WTC11 (cell line): ENCODE measurements at regions not wholly inside any gene's neighbourhood (a gene's known extent, or its start where the extent isn't known, plus 50 kb on each side); places are given as distances from the start of the nearest gene placed in this dataset.

Experiments
- ATAC-seq: fragments of 200-7000 bp; cut with Tn5 transposase; 2 replicates; pipeline ENCODE4 v1.10.0; 2021; ENCODE audit warnings: mild to moderate bottlenecking, moderate library complexity
- CTCF ChIA-PET: fragments of 300-600 bp; sonication (Branson Sonifier 250); formaldehyde crosslinking; loops from one replicate; lab custom pipeline; 2021; ENCODE audit warnings: antibody characterized with exemption; lab: Charles Lee
- POLR2A ChIA-PET: fragments of 350-600 bp; sonication (Branson Sonifier 250); formaldehyde crosslinking; loops from one replicate; lab custom pipeline; 2021; ENCODE audit warnings: antibody characterized with exemption; lab: Charles Lee
- DNase-seq: peaks from one replicate; pipeline ENCODE4 v3.0.0; 2021; ENCODE audit warnings: low spot score
- H3K27ac Mint-ChIP-seq: 2 replicates; pipeline ENCODE4 v1.8.0; 2021; ENCODE audit warnings: mixed read lengths
- H3K27me3 Mint-ChIP-seq: 2 replicates; pipeline ENCODE4 v1.8.0; 2021; ENCODE audit warnings: low read depth, mild to moderate bottlenecking, moderate library complexity, mixed read lengths
- H3K36me3 Mint-ChIP-seq: 2 replicates; pipeline ENCODE4 v1.8.0; 2021; ENCODE audit warnings: mixed read lengths
- H3K4me1 Mint-ChIP-seq: 2 replicates; pipeline ENCODE4 v1.8.0; 2022; ENCODE audit warnings: mixed read lengths
- H3K4me3 Mint-ChIP-seq: 2 replicates; pipeline ENCODE4 v1.8.0; 2021; ENCODE audit warnings: mild to moderate bottlenecking, moderate library complexity, mixed read lengths
- H3K9me3 Mint-ChIP-seq: 2 replicates; pipeline ENCODE4 v1.8.0; 2021; ENCODE audit warnings: mixed read lengths
- CBFB ChIP-seq: sonication (generic); formaldehyde crosslinking; IDR thresholded peaks from 2 replicates; pipeline ENCODE4 v1.8.1; 2022; ENCODE audit warnings: mild to moderate bottlenecking, low read depth, missing genetic modification reagents
- ESRRA ChIP-seq: sonication (generic); formaldehyde crosslinking; IDR thresholded peaks from 2 replicates; pipeline ENCODE4 v1.8.1; 2022; ENCODE audit warnings: mild to moderate bottlenecking, missing genetic modification reagents, borderline replicate concordance
- GRHL2 ChIP-seq: fragments of 250-450 bp; sonication (Bioruptor Pico); IDR thresholded peaks from 2 replicates; pipeline ENCODE4 v1.8.0; 2022; ENCODE audit warnings: mild to moderate bottlenecking, moderate library complexity; ENCODE audit not compliant: insufficient replicate concordance, severe bottlenecking
- HMGA2 ChIP-seq: fragments of 250-450 bp; sonication (Bioruptor Pico); IDR thresholded peaks from 2 replicates; pipeline ENCODE4 v1.4.0; 2021; ENCODE audit warnings: mild to moderate bottlenecking, moderate library complexity
- IRF2 ChIP-seq: sonication (generic); formaldehyde crosslinking; IDR thresholded peaks from 2 replicates; pipeline ENCODE4 v1.8.0; 2022; ENCODE audit warnings: low read depth, missing genetic modification reagents, borderline replicate concordance
- KAT7 ChIP-seq: sonication (generic); formaldehyde crosslinking; IDR thresholded peaks from 2 replicates; pipeline ENCODE4 v1.8.1; 2023; ENCODE audit warnings: missing genetic modification reagents, mild to moderate bottlenecking, borderline replicate concordance
- NR1H2 ChIP-seq: sonication (generic); formaldehyde crosslinking; IDR thresholded peaks from 2 replicates; pipeline ENCODE4 v1.9.0; 2021; ENCODE audit warnings: mild to moderate bottlenecking, moderate library complexity, missing genetic modification reagents
- NR3C1 ChIP-seq: sonication (generic); formaldehyde crosslinking; conservative IDR thresholded peaks from 2 replicates; pipeline ENCODE4 v1.8.1; 2023; ENCODE audit warnings: low read depth, mild to moderate bottlenecking, missing genetic modification reagents
- RELA ChIP-seq: sonication (generic); formaldehyde crosslinking; IDR thresholded peaks from 2 replicates; pipeline ENCODE4 v1.8.1; 2022; ENCODE audit warnings: missing genetic modification reagents, mild to moderate bottlenecking, borderline replicate concordance
- SMAD3 ChIP-seq: sonication (generic); formaldehyde crosslinking; IDR thresholded peaks from 2 replicates; pipeline ENCODE4 v1.8.0; 2022; ENCODE audit warnings: missing genetic modification reagents, mild to moderate bottlenecking, borderline replicate concordance
- SP1 ChIP-seq: sonication (generic); formaldehyde crosslinking; conservative IDR thresholded peaks from 2 replicates; pipeline ENCODE4 v1.8.1; 2022; ENCODE audit warnings: missing genetic modification reagents
- TEAD1 ChIP-seq: sonication (generic); formaldehyde crosslinking; IDR thresholded peaks from 2 replicates; pipeline ENCODE4 v1.8.0; 2022; ENCODE audit warnings: mild to moderate bottlenecking, missing genetic modification reagents
- TF ChIP-seq, protein P1 (sequence below): fragments of 250-450 bp; sonication (Bioruptor Pico); conservative IDR thresholded peaks from 2 replicates; pipeline ENCODE4 v1.9.0; 2021; ENCODE audit warnings: mild to moderate bottlenecking
- TF ChIP-seq, protein P2 (sequence below): fragments of 250-450 bp; sonication (Bioruptor Pico); IDR thresholded peaks from 2 replicates; pipeline ENCODE4 v1.8.0; 2021; ENCODE audit warnings: mild to moderate bottlenecking
- TF ChIP-seq, protein P3 (sequence below): fragments of 250-450 bp; sonication (Bioruptor Pico); IDR thresholded peaks from 2 replicates; pipeline ENCODE4 v1.9.0; 2021; ENCODE audit warnings: mild to moderate bottlenecking, borderline replicate concordance
- TF ChIP-seq, protein P4 (sequence below): sonication (generic); formaldehyde crosslinking; IDR thresholded peaks from 2 replicates; pipeline ENCODE4 v1.8.0; 2022; ENCODE audit warnings: mild to moderate bottlenecking, missing genetic modification reagents
- TF ChIP-seq, protein P5 (sequence below): sonication (generic); formaldehyde crosslinking; IDR thresholded peaks from 2 replicates; pipeline ENCODE4 v1.8.1; 2022; ENCODE audit warnings: mild to moderate bottlenecking, moderate library complexity, missing genetic modification reagents
- TF ChIP-seq, protein P6 (sequence below): sonication (generic); formaldehyde crosslinking; IDR thresholded peaks from 2 replicates; pipeline ENCODE4 v1.8.0; 2022; ENCODE audit warnings: mild to moderate bottlenecking, missing genetic modification reagents

DNA sequence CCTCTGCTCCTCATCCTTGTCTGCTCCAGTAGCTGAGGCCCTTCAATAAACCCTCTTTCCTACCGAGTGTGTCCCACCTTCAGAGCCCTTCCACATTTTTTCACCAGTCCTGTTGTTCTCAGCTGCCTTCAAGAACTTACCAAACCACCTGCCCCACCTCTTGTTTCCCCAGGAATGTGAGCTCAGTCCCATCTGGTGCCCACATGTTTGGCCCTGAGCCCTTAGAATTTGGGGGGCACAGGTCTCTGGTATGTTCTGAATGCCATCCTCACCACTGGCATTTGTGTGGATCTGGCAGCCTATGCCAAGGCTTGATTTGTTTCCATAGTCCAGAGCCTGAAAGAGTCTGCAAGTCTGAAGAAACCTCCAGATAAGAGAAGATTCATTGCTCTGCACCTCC lies 315.2 kb upstream of the PPP2R3A start:
- CTCF ChIA-PET, result no interaction called here

DNA sequence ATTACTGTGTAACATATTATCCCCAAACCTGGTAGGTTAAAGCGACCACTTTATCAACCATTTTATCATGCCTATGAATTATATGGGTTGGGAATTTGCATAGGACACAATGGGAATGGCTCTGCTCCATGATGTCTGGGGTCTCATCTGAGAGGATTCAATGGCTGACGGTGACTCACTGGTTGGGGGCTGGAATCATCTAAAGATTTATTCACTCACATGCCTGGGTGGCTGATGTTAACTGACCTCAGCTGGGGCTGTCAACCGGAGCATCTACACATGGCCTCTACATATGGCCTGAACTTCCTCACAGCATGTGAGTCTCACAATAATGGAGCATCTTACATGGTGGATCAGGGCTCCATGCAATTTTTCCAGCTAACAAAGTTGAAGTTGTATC lies 313.1 kb upstream of the PPP2R3A start:
- Mint-ChIP-seq H3K27me3 (peaks cover 5% of the 10 kb centered on the region), H3K36me3 (peaks cover 2% of the 10 kb centered on the region; the same call in 1 of the 2 replicates), H3K27ac (no peak overlapping the region), H3K4me1 (peaks cover 8% of the 10 kb centered on the region), H3K4me3 (no peak overlapping the region), H3K9me3 (peaks cover 14% of the 10 kb centered on the region)
- DNase-seq (no peak), ATAC-seq (no peak)
- POLR2A ChIA-PET, result no interaction called here
- CTCF ChIA-PET, result no interaction called here
- TF ChIP-seq ESRRA (CRISPR knock-in tag) (no peak), NR3C1 (CRISPR knock-in tag) (no peak), SMAD3 (CRISPR knock-in tag) (no peak)
- TF ChIP-seq, protein P1, sequence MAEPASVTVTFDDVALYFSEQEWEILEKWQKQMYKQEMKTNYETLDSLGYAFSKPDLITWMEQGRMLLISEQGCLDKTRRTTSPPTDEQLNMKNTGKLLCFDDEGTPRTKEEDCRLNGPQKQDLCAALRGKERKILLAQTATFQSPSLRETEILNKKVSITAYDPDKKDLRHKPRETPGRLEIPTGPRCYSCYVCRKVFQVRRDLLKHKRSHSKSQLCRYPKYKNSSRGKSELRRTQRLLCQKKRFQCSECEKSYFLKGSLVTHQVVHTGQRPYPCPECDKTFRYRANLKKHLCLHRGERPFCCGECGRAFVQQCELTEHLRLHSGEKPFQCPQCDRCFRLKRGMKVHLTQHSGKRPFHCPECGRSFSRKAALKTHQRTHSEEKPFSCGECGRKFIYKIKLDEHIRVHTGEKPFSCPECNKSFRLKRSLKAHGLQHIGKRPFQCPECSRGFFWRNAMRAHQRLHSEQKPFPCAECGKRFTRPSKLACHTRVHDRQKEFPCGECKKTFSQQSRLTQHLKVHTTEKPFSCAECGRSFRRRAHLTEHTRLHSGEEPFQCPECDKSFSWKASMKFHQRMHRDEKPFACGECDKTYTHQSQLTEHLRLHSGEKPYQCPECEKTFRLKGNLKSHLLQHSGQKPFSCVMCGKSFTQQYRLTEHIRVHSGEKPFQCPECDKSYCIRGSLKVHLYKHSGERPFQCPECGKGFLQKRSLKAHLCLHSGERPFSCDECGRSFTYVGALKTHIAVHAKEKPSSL, result no peak
- TF ChIP-seq, protein P2, sequence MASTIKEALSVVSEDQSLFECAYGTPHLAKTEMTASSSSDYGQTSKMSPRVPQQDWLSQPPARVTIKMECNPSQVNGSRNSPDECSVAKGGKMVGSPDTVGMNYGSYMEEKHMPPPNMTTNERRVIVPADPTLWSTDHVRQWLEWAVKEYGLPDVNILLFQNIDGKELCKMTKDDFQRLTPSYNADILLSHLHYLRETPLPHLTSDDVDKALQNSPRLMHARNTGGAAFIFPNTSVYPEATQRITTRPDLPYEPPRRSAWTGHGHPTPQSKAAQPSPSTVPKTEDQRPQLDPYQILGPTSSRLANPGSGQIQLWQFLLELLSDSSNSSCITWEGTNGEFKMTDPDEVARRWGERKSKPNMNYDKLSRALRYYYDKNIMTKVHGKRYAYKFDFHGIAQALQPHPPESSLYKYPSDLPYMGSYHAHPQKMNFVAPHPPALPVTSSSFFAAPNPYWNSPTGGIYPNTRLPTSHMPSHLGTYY, result no peak
- TF ChIP-seq, protein P3, sequence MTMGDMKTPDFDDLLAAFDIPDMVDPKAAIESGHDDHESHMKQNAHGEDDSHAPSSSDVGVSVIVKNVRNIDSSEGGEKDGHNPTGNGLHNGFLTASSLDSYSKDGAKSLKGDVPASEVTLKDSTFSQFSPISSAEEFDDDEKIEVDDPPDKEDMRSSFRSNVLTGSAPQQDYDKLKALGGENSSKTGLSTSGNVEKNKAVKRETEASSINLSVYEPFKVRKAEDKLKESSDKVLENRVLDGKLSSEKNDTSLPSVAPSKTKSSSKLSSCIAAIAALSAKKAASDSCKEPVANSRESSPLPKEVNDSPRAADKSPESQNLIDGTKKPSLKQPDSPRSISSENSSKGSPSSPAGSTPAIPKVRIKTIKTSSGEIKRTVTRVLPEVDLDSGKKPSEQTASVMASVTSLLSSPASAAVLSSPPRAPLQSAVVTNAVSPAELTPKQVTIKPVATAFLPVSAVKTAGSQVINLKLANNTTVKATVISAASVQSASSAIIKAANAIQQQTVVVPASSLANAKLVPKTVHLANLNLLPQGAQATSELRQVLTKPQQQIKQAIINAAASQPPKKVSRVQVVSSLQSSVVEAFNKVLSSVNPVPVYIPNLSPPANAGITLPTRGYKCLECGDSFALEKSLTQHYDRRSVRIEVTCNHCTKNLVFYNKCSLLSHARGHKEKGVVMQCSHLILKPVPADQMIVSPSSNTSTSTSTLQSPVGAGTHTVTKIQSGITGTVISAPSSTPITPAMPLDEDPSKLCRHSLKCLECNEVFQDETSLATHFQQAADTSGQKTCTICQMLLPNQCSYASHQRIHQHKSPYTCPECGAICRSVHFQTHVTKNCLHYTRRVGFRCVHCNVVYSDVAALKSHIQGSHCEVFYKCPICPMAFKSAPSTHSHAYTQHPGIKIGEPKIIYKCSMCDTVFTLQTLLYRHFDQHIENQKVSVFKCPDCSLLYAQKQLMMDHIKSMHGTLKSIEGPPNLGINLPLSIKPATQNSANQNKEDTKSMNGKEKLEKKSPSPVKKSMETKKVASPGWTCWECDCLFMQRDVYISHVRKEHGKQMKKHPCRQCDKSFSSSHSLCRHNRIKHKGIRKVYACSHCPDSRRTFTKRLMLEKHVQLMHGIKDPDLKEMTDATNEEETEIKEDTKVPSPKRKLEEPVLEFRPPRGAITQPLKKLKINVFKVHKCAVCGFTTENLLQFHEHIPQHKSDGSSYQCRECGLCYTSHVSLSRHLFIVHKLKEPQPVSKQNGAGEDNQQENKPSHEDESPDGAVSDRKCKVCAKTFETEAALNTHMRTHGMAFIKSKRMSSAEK, result no peak

More for the DNA sequence above, 315.2 kb upstream of the PPP2R3A start:
- POLR2A ChIA-PET, result no interaction called here
- peaks cover 11% of the 10 kb centered on the region for H3K36me3 Mint-ChIP-seq
- no peak overlapping the region for H3K4me3 Mint-ChIP-seq
- no peak overlapping the region for H3K27ac Mint-ChIP-seq
- H3K9me3 Mint-ChIP-seq, result peaks cover 29% of the 10 kb centered on the region
- TF ChIP-seq GRHL2 (CRISPR knock-in tag) (no peak), RELA (CRISPR knock-in tag) (no peak), SP1 (no peak), NR3C1 (CRISPR knock-in tag) (no peak), HMGA2 (CRISPR knock-in tag) (no peak), IRF2 (CRISPR knock-in tag) (no peak), NR1H2 (CRISPR knock-in tag) (no peak), KAT7 (CRISPR knock-in tag) (no peak), TEAD1 (CRISPR knock-in tag) (no peak), CBFB (CRISPR knock-in tag) (no peak)
- TF ChIP-seq, protein P1, result no peak
- TF ChIP-seq, protein P4, sequence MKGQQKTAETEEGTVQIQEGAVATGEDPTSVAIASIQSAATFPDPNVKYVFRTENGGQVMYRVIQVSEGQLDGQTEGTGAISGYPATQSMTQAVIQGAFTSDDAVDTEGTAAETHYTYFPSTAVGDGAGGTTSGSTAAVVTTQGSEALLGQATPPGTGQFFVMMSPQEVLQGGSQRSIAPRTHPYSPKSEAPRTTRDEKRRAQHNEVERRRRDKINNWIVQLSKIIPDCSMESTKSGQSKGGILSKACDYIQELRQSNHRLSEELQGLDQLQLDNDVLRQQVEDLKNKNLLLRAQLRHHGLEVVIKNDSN (CRISPR knock-in tag), result no peak
- TF ChIP-seq, protein P2, result no peak
- TF ChIP-seq, protein P5, sequence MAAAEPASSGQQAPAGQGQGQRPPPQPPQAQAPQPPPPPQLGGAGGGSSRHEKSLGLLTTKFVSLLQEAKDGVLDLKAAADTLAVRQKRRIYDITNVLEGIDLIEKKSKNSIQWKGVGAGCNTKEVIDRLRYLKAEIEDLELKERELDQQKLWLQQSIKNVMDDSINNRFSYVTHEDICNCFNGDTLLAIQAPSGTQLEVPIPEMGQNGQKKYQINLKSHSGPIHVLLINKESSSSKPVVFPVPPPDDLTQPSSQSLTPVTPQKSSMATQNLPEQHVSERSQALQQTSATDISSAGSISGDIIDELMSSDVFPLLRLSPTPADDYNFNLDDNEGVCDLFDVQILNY, result no peak
- TF ChIP-seq, protein P6, sequence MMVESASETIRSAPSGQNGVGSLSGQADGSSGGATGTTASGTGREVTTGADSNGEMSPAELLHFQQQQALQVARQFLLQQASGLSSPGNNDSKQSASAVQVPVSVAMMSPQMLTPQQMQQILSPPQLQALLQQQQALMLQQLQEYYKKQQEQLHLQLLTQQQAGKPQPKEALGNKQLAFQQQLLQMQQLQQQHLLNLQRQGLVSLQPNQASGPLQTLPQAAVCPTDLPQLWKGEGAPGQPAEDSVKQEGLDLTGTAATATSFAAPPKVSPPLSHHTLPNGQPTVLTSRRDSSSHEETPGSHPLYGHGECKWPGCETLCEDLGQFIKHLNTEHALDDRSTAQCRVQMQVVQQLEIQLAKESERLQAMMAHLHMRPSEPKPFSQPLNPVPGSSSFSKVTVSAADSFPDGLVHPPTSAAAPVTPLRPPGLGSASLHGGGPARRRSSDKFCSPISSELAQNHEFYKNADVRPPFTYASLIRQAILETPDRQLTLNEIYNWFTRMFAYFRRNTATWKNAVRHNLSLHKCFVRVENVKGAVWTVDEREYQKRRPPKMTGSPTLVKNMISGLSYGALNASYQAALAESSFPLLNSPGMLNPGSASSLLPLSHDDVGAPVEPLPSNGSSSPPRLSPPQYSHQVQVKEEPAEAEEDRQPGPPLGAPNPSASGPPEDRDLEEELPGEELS (CRISPR knock-in tag), result no peak
- no peak for DNase-seq
- H3K27me3 Mint-ChIP-seq, result peaks cover 12% of the 10 kb centered on the region
- no peaks in the 10 kb centered on the region for H3K4me1 Mint-ChIP-seq
- ATAC-seq, result no peak
